ENCODE measurements at regions not wholly inside any gene's neighbourhood (a gene's known extent, or its start where the extent isn't known, plus 50 kb on each side); places are given as distances from the start of the nearest gene placed in this dataset.

GRCh38 chr18:34506198-34506597 is 203.9 kb upstream of the DTNA start:
- H3K27ac ChIP-seq = no peak overlapping the region
- no peaks in the 10 kb centered on the region for H3K27me3 ChIP-seq (ENCODE audit: insufficient read depth, low read depth, severe bottlenecking)
- no peaks in the 10 kb centered on the region for H3K36me3 ChIP-seq
- no peaks in the 10 kb centered on the region for H3K9me3 ChIP-seq (ENCODE audit: severe bottlenecking)
- H3K4me3 ChIP-seq (ENCODE audit: low read depth, low read length) = no peak overlapping the region
- no peak for DNase-seq
- no peak for TF ChIP-seq CTCF (IDR thresholded peaks at IDR 0.05; ENCODE audit: low read depth, low read length)

GRCh38 chr18:34509163-34509562 is 200.9 kb upstream of the DTNA start:
- Histone ChIP-seq H3K36me3 (no peaks in the 10 kb centered on the region), H3K27ac (no peak overlapping the region), H3K4me3 (ENCODE audit: low read depth, low read length) (no peak overlapping the region), H3K9me3 (ENCODE audit: severe bottlenecking) (no peaks in the 10 kb centered on the region), H3K27me3 (ENCODE audit: insufficient read depth, low read depth, severe bottlenecking) (no peaks in the 10 kb centered on the region)
- no peak for DNase-seq
- no peak for TF ChIP-seq CTCF (IDR thresholded peaks at IDR 0.05; ENCODE audit: low read depth, low read length)

DNA sequence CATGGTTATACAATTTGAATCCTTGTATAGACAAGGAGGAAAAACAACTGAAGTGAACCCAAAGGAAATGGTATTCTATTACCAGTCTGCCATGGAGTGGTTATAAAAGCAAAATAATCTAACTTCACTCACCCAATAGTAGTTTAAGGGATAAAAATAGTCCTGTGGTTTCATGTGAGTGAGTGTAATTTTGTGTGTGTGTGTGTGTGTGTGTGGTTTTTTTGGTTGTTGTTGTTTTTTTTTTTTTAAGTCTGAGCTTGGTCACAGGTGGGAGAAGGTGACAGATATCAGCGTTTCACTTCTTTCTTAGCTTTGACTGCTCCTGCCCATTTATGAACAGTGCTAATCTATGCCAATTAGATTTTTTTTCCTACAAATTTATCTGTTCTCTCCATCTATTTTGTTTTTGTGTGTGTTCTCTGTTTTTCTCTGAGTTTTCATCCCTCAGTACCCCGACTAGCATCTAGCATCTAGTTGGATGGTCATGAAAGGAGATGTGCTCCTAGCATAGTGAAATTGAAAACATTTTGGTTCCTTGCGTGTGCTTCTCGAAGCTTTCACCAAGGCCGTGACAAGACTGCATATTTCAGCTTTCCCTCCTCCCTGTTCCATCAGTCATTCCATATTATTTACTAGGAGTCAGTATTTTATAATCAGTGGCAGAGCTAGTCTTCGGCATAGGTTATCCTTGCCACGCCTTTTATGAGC is 200.1 kb upstream of the DTNA start:
- DNase-seq = no peak
- H3K36me3 ChIP-seq = no peaks in the 10 kb centered on the region
- H3K27me3 ChIP-seq (ENCODE audit: insufficient read depth, low read depth, severe bottlenecking) = no peaks in the 10 kb centered on the region
- no peak overlapping the region for H3K27ac ChIP-seq
- no peak for TF ChIP-seq CTCF (IDR thresholded peaks at IDR 0.05; ENCODE audit: low read depth, low read length)
- no peak overlapping the region for H3K4me3 ChIP-seq (ENCODE audit: low read depth, low read length)
- H3K9me3 ChIP-seq (ENCODE audit: severe bottlenecking) = no peaks in the 10 kb centered on the region

- no peaks in the 10 kb centered on the region for H3K36me3 ChIP-seq
- H3K4me3 ChIP-seq (ENCODE audit: low read depth, low read length) = no peak overlapping the region
- DNase-seq = no peak
- H3K27me3 ChIP-seq (ENCODE audit: insufficient read depth, low read depth, severe bottlenecking) = no peaks in the 10 kb centered on the region
- no peak for TF ChIP-seq CTCF (IDR thresholded peaks at IDR 0.05; ENCODE audit: low read depth, low read length)
- H3K9me3 ChIP-seq (ENCODE audit: severe bottlenecking) = peaks cover 3% of the 10 kb centered on the region
- no peak overlapping the region for H3K27ac ChIP-seq
These were observed 199.2 kb upstream of the DTNA start for GRCh38 chr18:34510926-34511325.

GRCh38 chr18:34511435-34511834 is 198.7 kb upstream of the DTNA start:
- no peak for TF ChIP-seq CTCF (IDR thresholded peaks at IDR 0.05; ENCODE audit: low read depth, low read length)
- Histone ChIP-seq H3K27me3 (ENCODE audit: insufficient read depth, low read depth, severe bottlenecking) (no peaks in the 10 kb centered on the region), H3K4me3 (ENCODE audit: low read depth, low read length) (no peak overlapping the region), H3K36me3 (no peaks in the 10 kb centered on the region), H3K27ac (no peak overlapping the region), H3K9me3 (ENCODE audit: severe bottlenecking) (peaks cover 5% of the 10 kb centered on the region)
- DNase-seq = no peak

GRCh38 chr18:34511879-34512278 is 198.2 kb upstream of the DTNA start:
- H3K36me3 ChIP-seq = no peaks in the 10 kb centered on the region
- no peak for TF ChIP-seq CTCF (IDR thresholded peaks at IDR 0.05; ENCODE audit: low read depth, low read length)
- H3K27me3 ChIP-seq (ENCODE audit: insufficient read depth, low read depth, severe bottlenecking) = no peaks in the 10 kb centered on the region
- H3K4me3 ChIP-seq (ENCODE audit: low read depth, low read length) = no peak overlapping the region
- H3K9me3 ChIP-seq (ENCODE audit: severe bottlenecking) = peaks cover 5% of the 10 kb centered on the region
- no peak overlapping the region for H3K27ac ChIP-seq
- DNase-seq = no peak
